Body of pancreas (tissue), 4 donors: ENCODE measurements at regions not wholly inside any gene's neighbourhood (a gene's known extent, or its start where the extent isn't known, plus 50 kb on each side); places are given as distances from the start of the nearest gene placed in this dataset.

Source experiments
- CTCF ChIP-seq, 7 experiments: fragments of 450-650 bp in 4 of 7; fragments of 200-600 bp in 3 of 7; sonication (generic) in 3 of 7; IDR thresholded peaks; one replicate each; pipeline ENCODE4 v1.5.1; 2016 to 2019; ENCODE audit warnings: antibody characterized with exemption in 7 of 7
- POLR2A ChIP-seq, 3 donors: fragments of 450-650 bp; IDR thresholded peaks; one replicate each; pipeline ENCODE4 v1.6.1; 2016; ENCODE audit warnings: antibody characterized with exemption in 3 of 3, mild to moderate bottlenecking in 2 of 3

GRCh38 chr5:124645396-124645795 lies 101.0 kb downstream of the ZNF608 start:
- TF ChIP-seq POLR2A (IDR thresholded peaks at IDR 0.05): no peak
- no peak for TF ChIP-seq CTCF (IDR thresholded peaks at IDR 0.05)
